ENCODE measurements at regions not wholly inside any gene's neighbourhood (a gene's known extent, or its start where the extent isn't known, plus 50 kb on each side); places are given as distances from the start of the nearest gene placed in this dataset.

DNA sequence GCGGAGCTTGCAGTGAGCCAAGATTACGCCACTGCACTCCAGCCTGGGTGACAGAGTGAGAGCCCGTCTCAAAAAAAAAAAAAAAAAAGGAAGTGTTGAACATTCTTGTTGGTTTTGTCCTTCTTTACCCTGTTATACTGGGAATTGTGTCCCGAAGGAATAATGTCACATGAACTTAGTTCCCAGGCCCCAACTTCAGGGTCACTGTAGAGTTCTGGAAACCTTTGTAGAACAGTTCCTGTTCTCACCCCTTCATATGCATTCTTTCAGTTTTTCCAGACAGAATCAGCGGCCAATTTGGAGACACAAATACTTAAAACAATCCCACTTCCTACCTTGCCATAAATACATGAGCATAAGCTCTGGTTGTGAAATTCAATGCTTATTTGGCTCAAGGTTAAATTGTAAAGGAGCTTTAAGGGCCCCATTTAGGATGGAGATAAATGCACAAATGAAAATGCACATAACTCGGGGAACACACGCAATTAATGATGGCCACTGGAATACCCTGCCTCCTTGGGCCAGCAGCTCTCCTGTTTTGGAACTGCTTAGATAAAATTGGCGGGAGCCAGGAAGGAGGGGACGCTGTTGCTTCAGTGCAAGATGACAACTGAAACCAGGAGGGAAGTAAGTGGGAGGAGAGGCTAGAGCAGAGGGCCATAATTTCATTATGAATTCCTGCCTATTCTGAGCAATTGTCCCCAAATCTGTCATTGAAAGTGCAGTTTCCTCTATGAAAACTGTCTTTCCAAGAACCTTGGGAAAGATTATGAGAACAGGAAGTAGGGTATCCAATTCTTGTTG is 153.7 kb downstream of the FGF1 start:
- TF ChIP-seq EZH2 (IDR thresholded peaks at IDR 0.05; ENCODE audit: low read length, unreplicated experiment), result no peak
- TF ChIP-seq, protein P1, sequence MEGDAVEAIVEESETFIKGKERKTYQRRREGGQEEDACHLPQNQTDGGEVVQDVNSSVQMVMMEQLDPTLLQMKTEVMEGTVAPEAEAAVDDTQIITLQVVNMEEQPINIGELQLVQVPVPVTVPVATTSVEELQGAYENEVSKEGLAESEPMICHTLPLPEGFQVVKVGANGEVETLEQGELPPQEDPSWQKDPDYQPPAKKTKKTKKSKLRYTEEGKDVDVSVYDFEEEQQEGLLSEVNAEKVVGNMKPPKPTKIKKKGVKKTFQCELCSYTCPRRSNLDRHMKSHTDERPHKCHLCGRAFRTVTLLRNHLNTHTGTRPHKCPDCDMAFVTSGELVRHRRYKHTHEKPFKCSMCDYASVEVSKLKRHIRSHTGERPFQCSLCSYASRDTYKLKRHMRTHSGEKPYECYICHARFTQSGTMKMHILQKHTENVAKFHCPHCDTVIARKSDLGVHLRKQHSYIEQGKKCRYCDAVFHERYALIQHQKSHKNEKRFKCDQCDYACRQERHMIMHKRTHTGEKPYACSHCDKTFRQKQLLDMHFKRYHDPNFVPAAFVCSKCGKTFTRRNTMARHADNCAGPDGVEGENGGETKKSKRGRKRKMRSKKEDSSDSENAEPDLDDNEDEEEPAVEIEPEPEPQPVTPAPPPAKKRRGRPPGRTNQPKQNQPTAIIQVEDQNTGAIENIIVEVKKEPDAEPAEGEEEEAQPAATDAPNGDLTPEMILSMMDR (conservative IDR thresholded peaks at IDR 0.05; ENCODE audit: low read depth, low read length), result no peak

Measured in PC-3 (cell line).